DND-41 (cell line): ENCODE measurements at regions not wholly inside any gene's neighbourhood (a gene's known extent, or its start where the extent isn't known, plus 50 kb on each side); places are given as distances from the start of the nearest gene placed in this dataset.

ENCODE experiments used
- EZH2 ChIP-seq: IDR thresholded peaks from 3 replicates; pipeline ENCODE4 v1.6.1; 2012; ENCODE audit warnings: borderline replicate concordance, low read depth, mild to moderate bottlenecking, moderate library complexity, low read length, inconsistent platforms; ENCODE audit not compliant: severe bottlenecking
- TF ChIP-seq, protein P1 (sequence below): IDR thresholded peaks from 2 replicates; pipeline ENCODE4 v1.5.1; 2012; ENCODE audit warnings: borderline replicate concordance, low read length, moderate library complexity, mild to moderate bottlenecking; ENCODE audit not compliant: poor library complexity, severe bottlenecking; ENCODE audit errors: extremely low read depth

DNA sequence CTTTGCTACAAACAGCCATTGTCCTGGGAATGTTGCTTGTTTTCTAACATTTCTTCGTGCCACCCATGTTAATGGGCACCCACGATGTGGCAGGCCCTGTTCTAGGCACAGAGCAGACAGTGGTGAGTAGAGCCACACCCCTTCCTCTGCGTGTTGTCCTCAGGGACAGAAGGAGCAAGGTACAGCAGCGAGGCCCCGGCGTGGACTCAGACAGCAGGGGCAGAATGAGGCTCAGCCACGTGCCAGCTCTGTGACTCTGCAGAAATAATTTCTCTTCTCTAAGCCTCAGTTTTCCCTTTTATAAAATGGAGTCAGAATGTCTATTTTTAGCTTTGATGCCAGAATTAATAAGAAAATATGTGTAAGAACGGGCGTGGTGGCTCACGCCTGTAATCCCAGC, 401.7 kb downstream of the TSN start:
- TF ChIP-seq, protein P1, sequence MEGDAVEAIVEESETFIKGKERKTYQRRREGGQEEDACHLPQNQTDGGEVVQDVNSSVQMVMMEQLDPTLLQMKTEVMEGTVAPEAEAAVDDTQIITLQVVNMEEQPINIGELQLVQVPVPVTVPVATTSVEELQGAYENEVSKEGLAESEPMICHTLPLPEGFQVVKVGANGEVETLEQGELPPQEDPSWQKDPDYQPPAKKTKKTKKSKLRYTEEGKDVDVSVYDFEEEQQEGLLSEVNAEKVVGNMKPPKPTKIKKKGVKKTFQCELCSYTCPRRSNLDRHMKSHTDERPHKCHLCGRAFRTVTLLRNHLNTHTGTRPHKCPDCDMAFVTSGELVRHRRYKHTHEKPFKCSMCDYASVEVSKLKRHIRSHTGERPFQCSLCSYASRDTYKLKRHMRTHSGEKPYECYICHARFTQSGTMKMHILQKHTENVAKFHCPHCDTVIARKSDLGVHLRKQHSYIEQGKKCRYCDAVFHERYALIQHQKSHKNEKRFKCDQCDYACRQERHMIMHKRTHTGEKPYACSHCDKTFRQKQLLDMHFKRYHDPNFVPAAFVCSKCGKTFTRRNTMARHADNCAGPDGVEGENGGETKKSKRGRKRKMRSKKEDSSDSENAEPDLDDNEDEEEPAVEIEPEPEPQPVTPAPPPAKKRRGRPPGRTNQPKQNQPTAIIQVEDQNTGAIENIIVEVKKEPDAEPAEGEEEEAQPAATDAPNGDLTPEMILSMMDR: no peak
- TF ChIP-seq EZH2: no peak
